GM23338 (cell line): ENCODE measurements at regions not wholly inside any gene's neighbourhood (a gene's known extent, or its start where the extent isn't known, plus 50 kb on each side); places are given as distances from the start of the nearest gene placed in this dataset.

Experiments
- ATAC-seq: fragments of 200-7000 bp; cut with Tn5 transposase; 3 replicates; pipeline ENCODE4 v1.9.1; 2020
- DNase-seq: peaks from one replicate; pipeline ENCODE4 v3.0.0-alpha.2; 2015; ENCODE audit warnings: low spot score
- H2AFZ ChIP-seq: fragments of 200-600 bp; sonication (generic); 2 replicates; pipeline ENCODE4 v1.8.0; 2016; ENCODE audit warnings: antibody characterized with exemption, mild to moderate bottlenecking, moderate library complexity
- H3F3A ChIP-seq: fragments of 200-600 bp; sonication (generic); replicated peaks from 2 replicates; pipeline ENCODE4 v1.8.0; 2017; ENCODE audit warnings: antibody characterized with exemption, mixed run types, low read depth
- H3K27ac ChIP-seq: fragments of 200-600 bp; sonication (generic); 2 replicates; pipeline ENCODE4 v1.6.1; 2016; ENCODE audit warnings: low read depth
- H3K27me3 ChIP-seq: fragments of 200-600 bp; sonication (generic); 2 replicates; pipeline ENCODE4 v1.8.0; 2016; ENCODE audit warnings: mild to moderate bottlenecking, mixed run types, moderate library complexity; ENCODE audit not compliant: insufficient read depth
- H3K36me3 ChIP-seq: fragments of 200-600 bp; sonication (generic); 2 replicates; pipeline ENCODE4 v1.8.0; 2016; ENCODE audit warnings: mild to moderate bottlenecking; ENCODE audit not compliant: insufficient read depth
- H3K4me1 ChIP-seq: fragments of 200-600 bp; sonication (generic); 2 replicates; pipeline ENCODE4 v1.8.0; 2016; ENCODE audit warnings: mild to moderate bottlenecking, moderate library complexity; ENCODE audit not compliant: insufficient read depth
- H3K4me2 ChIP-seq: fragments of 200-600 bp; sonication (generic); 2 replicates; pipeline ENCODE4 v1.7.1; 2017; ENCODE audit warnings: mixed run types
- H3K4me3 ChIP-seq: fragments of 200-600 bp; sonication (generic); 2 replicates; pipeline ENCODE4 v1.6.1; 2016; ENCODE audit warnings: mixed run types
- H3K79me2 ChIP-seq: fragments of 200-600 bp; sonication (generic); replicated peaks from 2 replicates; pipeline ENCODE4 v1.8.0; 2017; ENCODE audit warnings: mild to moderate bottlenecking; ENCODE audit not compliant: insufficient read depth
- H3K9me2 ChIP-seq: fragments of 200-600 bp; sonication (generic); 2 replicates; pipeline ENCODE4 v1.8.0; 2017; ENCODE audit not compliant: insufficient read depth
- H4K20me1 ChIP-seq: fragments of 200-600 bp; sonication (generic); replicated peaks from 2 replicates; pipeline ENCODE4 v1.8.0; 2017; ENCODE audit warnings: mild to moderate bottlenecking; ENCODE audit not compliant: insufficient read depth
- H3K27ac Mint-ChIP-seq: 2 replicates; pipeline ENCODE4 v1.8.0; 2020; ENCODE audit warnings: inconsistent platforms, mild to moderate bottlenecking, moderate library complexity, mixed read lengths
- H3K27me3 Mint-ChIP-seq: 3 replicates; pipeline ENCODE4 v1.8.0; 2022; ENCODE audit warnings: low read depth, mild to moderate bottlenecking, moderate library complexity, mixed read lengths, inconsistent platforms; ENCODE audit not compliant: insufficient read depth, poor library complexity
- H3K36me3 Mint-ChIP-seq: 3 replicates; pipeline ENCODE4 v1.8.0; 2021; ENCODE audit warnings: low read depth, mild to moderate bottlenecking, inconsistent platforms, moderate library complexity, mixed read lengths
- H3K4me1 Mint-ChIP-seq: 3 replicates; pipeline ENCODE4 v1.8.0; 2020; ENCODE audit warnings: mild to moderate bottlenecking, inconsistent platforms, mixed read lengths
- H3K4me3 Mint-ChIP-seq: 3 replicates; pipeline ENCODE4 v1.8.0; 2021; ENCODE audit warnings: moderate library complexity, mild to moderate bottlenecking, inconsistent platforms, mixed read lengths
- H3K9me3 Mint-ChIP-seq: 3 replicates; pipeline ENCODE4 v1.8.0; 2020; ENCODE audit warnings: moderate library complexity, mild to moderate bottlenecking, inconsistent platforms, mixed read lengths
- CREB1 ChIP-seq: fragments of 250-450 bp; sonication (Bioruptor Pico); IDR thresholded peaks from 2 replicates; pipeline ENCODE4 v1.5.0; 2020; ENCODE audit warnings: low read depth, mild to moderate bottlenecking, moderate library complexity
- CTCF ChIP-seq, 2 experiments: fragments of 200-600 bp in 1 of 2; sonication (generic) in 1 of 2; conservative IDR thresholded peaks; 2 replicates each; pipeline versions ENCODE4 v1.5.1 to v1.6.1; 2016 to 2017; ENCODE audit warnings: antibody characterized with exemption in 2 of 2, low read depth in 2 of 2, mild to moderate bottlenecking in 2 of 2, moderate library complexity in 1 of 2
- ETS1 ChIP-seq: IDR thresholded peaks from 2 replicates; pipeline ENCODE4 v1.6.1; 2016; ENCODE audit warnings: antibody characterized with exemption
- EZH2 ChIP-seq: fragments of 200-600 bp; sonication (generic); IDR thresholded peaks from one replicate; pipeline ENCODE4 v1.8.0; 2017; ENCODE audit warnings: antibody characterized with exemption, mild to moderate bottlenecking, low read depth; ENCODE audit not compliant: unreplicated experiment
- EZH2phosphoT487 ChIP-seq: fragments of 200-600 bp; sonication (generic); IDR thresholded peaks from one replicate; pipeline ENCODE4 v1.8.1; 2018; ENCODE audit warnings: antibody characterized with exemption; ENCODE audit not compliant: unreplicated experiment
- JUNB ChIP-seq: IDR thresholded peaks from one replicate; pipeline ENCODE4 v1.6.1; 2016; ENCODE audit warnings: antibody characterized with exemption; ENCODE audit not compliant: unreplicated experiment
- NANOG ChIP-seq: IDR thresholded peaks from 2 replicates; pipeline ENCODE4 v1.6.1; 2016; ENCODE audit warnings: antibody characterized with exemption, borderline replicate concordance
- POLR2AphosphoS5 ChIP-seq: IDR thresholded peaks from 2 replicates; pipeline ENCODE4 v1.6.1; 2016; ENCODE audit warnings: antibody characterized with exemption, low read depth
- REST ChIP-seq: IDR thresholded peaks from one replicate; pipeline ENCODE4 v1.6.1; 2018; ENCODE audit warnings: antibody characterized with exemption; ENCODE audit not compliant: unreplicated experiment
- STAT1 ChIP-seq: IDR thresholded peaks from one replicate; pipeline ENCODE4 v1.6.1; 2016; ENCODE audit warnings: antibody characterized with exemption; ENCODE audit not compliant: unreplicated experiment
- ZNF114 ChIP-seq: fragments of 250-450 bp; sonication (Bioruptor Pico); IDR thresholded peaks from 2 replicates; pipeline ENCODE4 v1.5.0; 2020; ENCODE audit warnings: mild to moderate bottlenecking, moderate library complexity
- ZNF331 ChIP-seq: fragments of 250-450 bp; sonication (Bioruptor Pico); IDR thresholded peaks from 2 replicates; pipeline ENCODE4 v1.5.0; 2020; ENCODE audit warnings: low read depth, mild to moderate bottlenecking, moderate library complexity
- ZNF462 ChIP-seq: fragments of 250-450 bp; sonication (Bioruptor Pico); IDR thresholded peaks from 2 replicates; pipeline ENCODE4 v1.5.0; 2020; ENCODE audit warnings: mild to moderate bottlenecking, moderate library complexity

- no peaks in the 10 kb centered on the region for H3K4me1 ChIP-seq
- no peaks in the 10 kb centered on the region for H3K27me3 ChIP-seq
- H3K4me3 ChIP-seq = no peak overlapping the region
- no peaks in the 10 kb centered on the region for H3K79me2 ChIP-seq
- H3K4me2 ChIP-seq = no peak overlapping the region
- Mint-ChIP-seq H3K27ac (no peak overlapping the region), H3K4me1 (peaks cover 5% of the 10 kb centered on the region; the same call in 2 of the 3 replicates), H3K4me3 (no peak overlapping the region), H3K36me3 (no peaks in the 10 kb centered on the region), H3K9me3 (peaks cover 5% of the 10 kb centered on the region; the same call in 1 of the 3 replicates), H3K27me3 (no peaks in the 10 kb centered on the region)
- no peaks in the 10 kb centered on the region for H4K20me1 ChIP-seq
- H2AFZ ChIP-seq = no peak overlapping the region
- H3K36me3 ChIP-seq = no peaks in the 10 kb centered on the region
- H3K27ac ChIP-seq = no peak overlapping the region
- no peaks in the 10 kb centered on the region for H3F3A ChIP-seq
- TF ChIP-seq EZH2 (no peak), ZNF462 (no peak), ZNF114 (CRISPR knock-in tag) (no peak), CREB1 (CRISPR knock-in tag) (no peak), JUNB (no peak), ETS1 (no peak), EZH2phosphoT487 (no peak), REST (no peak), ZNF331 (CRISPR knock-in tag) (no peak), NANOG (no peak), CTCF (conservative IDR thresholded peaks at IDR 0.05; ENCODE audit: low read depth in 2 of 2) (no peak), STAT1 (no peak), POLR2AphosphoS5 (no peak)
- H3K9me2 ChIP-seq = no peaks in the 10 kb centered on the region
- DNase-seq (no peak), ATAC-seq (no peak)
These were observed 196.2 kb upstream of the SYNDIG1 start for GRCh38 chr20:24273251-24273650.
